HUES48 (cell line): ENCODE measurements at regions not wholly inside any gene's neighbourhood (a gene's known extent, or its start where the extent isn't known, plus 50 kb on each side); places are given as distances from the start of the nearest gene placed in this dataset.
A peak's percentile ranks its signal among the peaks of the same experiment; 100 is the strongest.

Experiments
- H3K27ac ChIP-seq: one replicate; pipeline ENCODE4 v1.7.0; 2013; ENCODE audit warnings: low read depth, low read length, inconsistent platforms
- H3K27me3 ChIP-seq: 2 replicates; pipeline ENCODE4 v1.6.1; 2013; ENCODE audit warnings: mild to moderate bottlenecking, low read length; ENCODE audit not compliant: control insufficient read depth, insufficient read depth
- H3K36me3 ChIP-seq: 2 replicates; pipeline ENCODE4 v1.6.1; 2013; ENCODE audit warnings: low read length; ENCODE audit not compliant: control insufficient read depth, insufficient read depth
- H3K4me1 ChIP-seq: 2 replicates; pipeline ENCODE4 v1.6.1; 2013; ENCODE audit warnings: mild to moderate bottlenecking, low read length; ENCODE audit not compliant: control insufficient read depth, insufficient read depth
- H3K4me3 ChIP-seq: 2 replicates; pipeline ENCODE4 v1.5.1; 2013; ENCODE audit warnings: mild to moderate bottlenecking, low read depth, low read length
- H3K9ac ChIP-seq: 2 replicates; pipeline ENCODE4 v1.6.1; 2013; ENCODE audit warnings: mild to moderate bottlenecking, low read depth, low read length, moderate library complexity
- H3K9me3 ChIP-seq: 2 replicates; pipeline ENCODE4 v1.6.1; 2013; ENCODE audit warnings: low read length; ENCODE audit not compliant: control insufficient read depth, insufficient read depth

- no peaks in the 10 kb centered on the region for H3K9me3 ChIP-seq
- peaks cover 39% of the 10 kb centered on the region for H3K4me1 ChIP-seq
- H3K27ac ChIP-seq = no peak overlapping the region
- no peaks in the 10 kb centered on the region for H3K27me3 ChIP-seq
- H3K36me3 ChIP-seq = no peaks in the 10 kb centered on the region
- H3K4me3 ChIP-seq = no peak overlapping the region
- H3K9ac ChIP-seq = no peak overlapping the region
Observed at GRCh38 chr6:16057446-16057845, 71.4 kb upstream of the MYLIP start.

DNA sequence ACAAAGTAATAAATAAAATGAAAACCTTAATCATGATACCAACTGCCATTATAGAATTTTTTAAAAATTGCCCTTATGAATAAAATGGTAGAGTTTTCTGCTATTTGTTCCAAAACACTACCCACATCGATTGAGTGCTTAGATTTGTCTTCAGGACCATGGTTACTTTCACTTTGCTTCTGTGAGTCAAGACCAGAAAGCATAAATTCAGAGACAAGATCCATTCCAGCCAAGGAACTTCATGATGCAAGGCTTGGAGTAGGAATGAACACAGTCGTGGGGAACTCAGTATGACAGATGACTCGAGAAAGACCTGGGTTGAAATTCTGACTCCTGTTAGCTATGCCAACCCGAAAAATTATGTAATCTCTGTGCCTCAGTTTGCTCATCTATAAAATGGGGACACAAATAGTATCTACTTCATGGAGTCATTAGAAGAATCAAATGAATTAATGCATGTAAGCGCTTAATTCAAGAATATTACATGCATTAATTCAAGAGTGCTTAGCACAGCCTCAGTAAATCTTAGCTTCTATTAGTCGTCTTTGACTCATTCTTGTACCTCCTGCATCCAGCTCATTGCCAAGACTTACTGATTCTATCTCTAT is 72.5 kb upstream of the MYLIP start:
- no peaks in the 10 kb centered on the region for H3K36me3 ChIP-seq
- no peak overlapping the region for H3K27ac ChIP-seq
- H3K9me3 ChIP-seq = no peaks in the 10 kb centered on the region
- H3K4me3 ChIP-seq = no peak overlapping the region
- H3K9ac ChIP-seq = no peak overlapping the region
- peaks cover 39% of the 10 kb centered on the region for H3K4me1 ChIP-seq
- no peaks in the 10 kb centered on the region for H3K27me3 ChIP-seq

- H3K4me3 ChIP-seq = no peak overlapping the region
- peak overlapping the region; percentile 35 for H3K27ac ChIP-seq
- H3K36me3 ChIP-seq = no peaks in the 10 kb centered on the region
- no peaks in the 10 kb centered on the region for H3K27me3 ChIP-seq
- peaks cover 39% of the 10 kb centered on the region for H3K4me1 ChIP-seq
- no peaks in the 10 kb centered on the region for H3K9me3 ChIP-seq
- no peak overlapping the region for H3K9ac ChIP-seq
Observed at GRCh38 chr6:16055852-16056251, 73.0 kb upstream of the MYLIP start.

DNA sequence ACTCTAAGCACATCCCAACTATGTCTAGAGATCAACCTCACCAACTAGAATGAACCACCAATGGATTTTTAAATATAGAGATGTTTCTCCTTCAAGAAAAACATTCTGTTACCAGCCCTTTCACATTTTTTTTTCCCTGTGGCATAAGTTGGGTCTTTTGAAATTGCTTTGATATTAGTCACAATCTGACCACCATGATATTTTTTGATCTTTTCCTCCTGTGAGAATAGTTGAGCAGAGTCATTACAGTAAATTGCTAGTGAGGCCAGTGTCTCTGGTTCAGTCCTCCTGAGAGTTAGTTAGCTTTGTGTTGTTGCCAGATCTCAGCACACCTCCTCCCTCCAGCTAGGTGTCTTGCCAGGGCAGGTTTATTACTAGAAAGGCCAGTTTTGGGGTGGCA is 79.7 kb upstream of the MYLIP start:
- Histone ChIP-seq H3K27ac (no peak overlapping the region), H3K36me3 (no peaks in the 10 kb centered on the region), H3K4me3 (no peak overlapping the region), H3K4me1 (no peaks in the 10 kb centered on the region), H3K9ac (no peak overlapping the region), H3K27me3 (no peaks in the 10 kb centered on the region), H3K9me3 (no peaks in the 10 kb centered on the region)

- Histone ChIP-seq H3K4me1 (no peaks in the 10 kb centered on the region), H3K9ac (no peak overlapping the region), H3K27me3 (no peaks in the 10 kb centered on the region), H3K9me3 (no peaks in the 10 kb centered on the region), H3K4me3 (no peak overlapping the region), H3K36me3 (no peaks in the 10 kb centered on the region), H3K27ac (no peak overlapping the region)
Observed at GRCh38 chr6:16048221-16048620, 80.7 kb upstream of the MYLIP start.

- H3K36me3 ChIP-seq = no peaks in the 10 kb centered on the region
- no peaks in the 10 kb centered on the region for H3K4me1 ChIP-seq
- H3K27ac ChIP-seq = no peak overlapping the region
- H3K4me3 ChIP-seq = no peak overlapping the region
- no peaks in the 10 kb centered on the region for H3K27me3 ChIP-seq
- H3K9ac ChIP-seq = no peak overlapping the region
- H3K9me3 ChIP-seq = no peaks in the 10 kb centered on the region
Observed at GRCh38 chr6:16047435-16047990, 81.4 kb upstream of the MYLIP start.

- H3K36me3 ChIP-seq = no peaks in the 10 kb centered on the region
- no peak overlapping the region for H3K27ac ChIP-seq
- H3K4me3 ChIP-seq = no peak overlapping the region
- no peak overlapping the region for H3K9ac ChIP-seq
- H3K4me1 ChIP-seq = no peaks in the 10 kb centered on the region
- no peaks in the 10 kb centered on the region for H3K27me3 ChIP-seq
- peaks cover 14% of the 10 kb centered on the region for H3K9me3 ChIP-seq
Observed at GRCh38 chr6:16045238-16045637, 83.6 kb upstream of the MYLIP start.

DNA sequence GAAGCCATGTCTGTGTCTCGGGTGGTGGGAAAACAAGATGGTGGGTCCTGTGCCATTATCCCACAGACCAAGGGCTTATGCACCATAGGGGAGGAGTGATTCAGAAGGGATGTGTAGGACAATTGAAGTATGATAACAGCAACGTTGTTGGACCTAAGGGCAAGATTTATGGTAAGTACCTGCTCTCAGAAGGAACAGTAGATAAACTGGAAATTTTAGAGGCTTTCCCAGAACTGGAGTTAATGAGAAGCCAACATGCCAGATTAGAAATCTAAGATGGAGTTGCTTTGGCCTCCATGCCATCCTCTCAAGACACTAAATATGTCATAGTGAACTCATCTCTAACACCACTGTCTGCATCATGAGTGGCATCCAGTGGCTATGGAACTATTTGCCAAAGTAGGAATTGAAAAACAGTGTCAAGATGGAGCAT is 84.7 kb upstream of the MYLIP start:
- Histone ChIP-seq H3K27ac (no peak overlapping the region), H3K4me3 (no peak overlapping the region), H3K9ac (no peak overlapping the region), H3K36me3 (no peaks in the 10 kb centered on the region), H3K4me1 (no peaks in the 10 kb centered on the region), H3K9me3 (peaks cover 21% of the 10 kb centered on the region), H3K27me3 (no peaks in the 10 kb centered on the region)

DNA sequence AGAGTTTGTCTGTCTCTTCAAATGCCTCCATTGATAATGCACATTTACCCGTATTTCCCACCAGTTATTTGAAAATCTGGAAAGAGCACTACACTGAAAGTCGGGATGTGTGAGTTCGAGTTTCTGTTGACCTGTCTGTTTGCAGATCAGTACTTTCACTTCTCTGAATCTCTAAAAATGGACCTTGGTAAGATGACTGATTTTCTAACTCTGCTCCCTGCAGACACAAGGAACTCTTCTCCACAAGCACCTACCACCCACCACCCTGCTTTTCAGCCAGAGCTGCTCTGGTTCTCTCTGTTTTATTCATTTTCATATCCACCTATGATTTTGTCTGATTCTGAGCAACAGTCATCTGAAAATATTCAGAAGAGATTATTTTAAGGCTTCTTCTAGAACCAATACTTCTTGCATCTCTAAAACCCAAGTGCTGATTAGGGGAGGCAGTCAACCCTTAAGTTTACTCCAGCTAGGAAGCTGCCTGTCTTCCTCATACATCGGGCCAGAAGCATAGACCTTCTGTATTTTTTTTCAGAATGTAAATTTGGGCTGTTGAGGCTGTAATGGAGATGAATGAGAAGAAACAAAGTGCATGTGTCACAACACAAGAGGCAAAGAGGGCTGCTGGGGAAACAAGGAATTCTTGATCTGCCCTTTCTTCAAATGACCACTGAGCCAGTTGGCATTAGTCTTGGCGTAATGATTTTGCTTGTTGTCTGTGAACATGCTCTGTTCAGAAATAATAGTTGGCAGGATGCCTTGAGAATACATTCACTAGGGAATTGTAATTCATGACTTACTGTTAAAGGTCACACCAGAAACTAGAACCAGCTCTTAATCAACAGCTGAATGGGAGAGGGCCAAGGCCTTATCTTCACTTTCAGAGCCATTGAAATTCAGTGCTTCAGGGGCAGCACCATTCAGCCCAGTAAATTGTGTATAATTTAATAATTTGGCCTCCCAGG is 85.4 kb upstream of the MYLIP start:
- H3K27me3 ChIP-seq = no peaks in the 10 kb centered on the region
- no peaks in the 10 kb centered on the region for H3K36me3 ChIP-seq
- no peak overlapping the region for H3K4me3 ChIP-seq
- H3K9ac ChIP-seq = no peak overlapping the region
- no peaks in the 10 kb centered on the region for H3K4me1 ChIP-seq
- H3K27ac ChIP-seq = no peak overlapping the region
- H3K9me3 ChIP-seq = peaks cover 29% of the 10 kb centered on the region

DNA sequence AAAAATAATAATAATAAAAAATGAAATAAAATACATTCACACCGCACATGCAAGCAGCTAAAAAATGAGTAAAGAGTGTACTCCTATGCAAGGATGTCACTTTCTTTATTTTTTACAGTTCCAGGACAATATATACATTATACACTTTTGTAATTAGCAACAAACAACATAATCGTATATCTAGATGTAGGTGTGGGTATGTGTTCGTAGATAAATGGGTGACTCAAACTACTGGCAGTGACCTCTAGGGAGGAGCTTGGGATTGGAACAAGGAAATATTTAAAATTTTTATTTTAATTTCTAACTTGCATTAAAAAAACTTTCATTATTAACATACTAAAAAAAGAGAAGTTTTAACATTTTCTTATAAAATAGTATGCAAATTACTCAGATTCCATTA is 86.1 kb upstream of the MYLIP start:
- H3K27ac ChIP-seq = no peak overlapping the region
- H3K36me3 ChIP-seq = no peaks in the 10 kb centered on the region
- no peaks in the 10 kb centered on the region for H3K4me1 ChIP-seq
- peaks cover 30% of the 10 kb centered on the region for H3K9me3 ChIP-seq
- no peak overlapping the region for H3K4me3 ChIP-seq
- no peak overlapping the region for H3K9ac ChIP-seq
- H3K27me3 ChIP-seq = no peaks in the 10 kb centered on the region

- Histone ChIP-seq H3K27me3 (no peaks in the 10 kb centered on the region), H3K9ac (no peak overlapping the region), H3K9me3 (peaks cover 30% of the 10 kb centered on the region), H3K4me3 (no peak overlapping the region), H3K27ac (no peak overlapping the region), H3K4me1 (no peaks in the 10 kb centered on the region), H3K36me3 (no peaks in the 10 kb centered on the region)
Observed at GRCh38 chr6:16041327-16041726, 87.6 kb upstream of the MYLIP start.
